ENCODE measurements at regions not wholly inside any gene's neighbourhood (a gene's known extent, or its start where the extent isn't known, plus 50 kb on each side); places are given as distances from the start of the nearest gene placed in this dataset.
"Not testable (repeated sequence)": the region's sequence is repeated elsewhere in the genome, so short reads cannot be mapped to it uniquely, and the experiment has no call there.

DNA sequence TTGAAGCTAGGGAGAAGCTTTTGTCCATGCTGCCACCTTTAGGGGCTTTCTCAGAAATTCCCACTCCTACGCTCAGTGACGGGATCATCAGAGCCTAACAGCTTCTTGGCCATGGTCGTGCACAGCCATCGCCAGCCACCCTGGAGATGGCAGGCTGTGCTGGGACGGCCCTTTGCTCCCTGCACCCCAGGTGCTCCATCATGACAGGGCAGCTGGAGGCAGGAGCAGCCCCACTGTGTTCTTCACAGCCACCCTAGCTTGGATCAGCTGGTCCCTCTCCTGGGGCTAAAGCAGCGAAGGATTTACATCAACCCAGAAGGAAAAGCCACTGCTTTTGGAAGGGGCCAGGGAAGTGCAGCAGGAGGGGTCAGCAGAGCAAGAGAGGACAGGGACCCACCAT lies 235.9 kb downstream of the LY86 start:
- TF ChIP-seq, protein P1, sequence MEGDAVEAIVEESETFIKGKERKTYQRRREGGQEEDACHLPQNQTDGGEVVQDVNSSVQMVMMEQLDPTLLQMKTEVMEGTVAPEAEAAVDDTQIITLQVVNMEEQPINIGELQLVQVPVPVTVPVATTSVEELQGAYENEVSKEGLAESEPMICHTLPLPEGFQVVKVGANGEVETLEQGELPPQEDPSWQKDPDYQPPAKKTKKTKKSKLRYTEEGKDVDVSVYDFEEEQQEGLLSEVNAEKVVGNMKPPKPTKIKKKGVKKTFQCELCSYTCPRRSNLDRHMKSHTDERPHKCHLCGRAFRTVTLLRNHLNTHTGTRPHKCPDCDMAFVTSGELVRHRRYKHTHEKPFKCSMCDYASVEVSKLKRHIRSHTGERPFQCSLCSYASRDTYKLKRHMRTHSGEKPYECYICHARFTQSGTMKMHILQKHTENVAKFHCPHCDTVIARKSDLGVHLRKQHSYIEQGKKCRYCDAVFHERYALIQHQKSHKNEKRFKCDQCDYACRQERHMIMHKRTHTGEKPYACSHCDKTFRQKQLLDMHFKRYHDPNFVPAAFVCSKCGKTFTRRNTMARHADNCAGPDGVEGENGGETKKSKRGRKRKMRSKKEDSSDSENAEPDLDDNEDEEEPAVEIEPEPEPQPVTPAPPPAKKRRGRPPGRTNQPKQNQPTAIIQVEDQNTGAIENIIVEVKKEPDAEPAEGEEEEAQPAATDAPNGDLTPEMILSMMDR (IDR thresholded peaks at IDR 0.05; ENCODE audit: insufficient read depth, low read depth, low read length), result no peak
- H3K4me3 ChIP-seq (ENCODE audit: low read depth, low read length), result no peak overlapping the region
- no peak for DNase-seq (ENCODE audit: low read depth)

GRCh38 chr6:6825193-6825784 lies 236.8 kb downstream of the LY86 start:
- no peak overlapping the region for H3K4me3 ChIP-seq (ENCODE audit: low read depth, low read length)
- DNase-seq (ENCODE audit: low read depth), result no peak
- TF ChIP-seq, protein P1 (IDR thresholded peaks at IDR 0.05; ENCODE audit: insufficient read depth, low read depth, low read length), result no peak

GRCh38 chr6:6826095-6826901 lies 237.8 kb downstream of the LY86 start:
- TF ChIP-seq, protein P1 (IDR thresholded peaks at IDR 0.05; ENCODE audit: insufficient read depth, low read depth, low read length), result no peak
- no peak overlapping the region for H3K4me3 ChIP-seq (ENCODE audit: low read depth, low read length)
- DNase-seq (ENCODE audit: low read depth), result no peak

- no peak for DNase-seq (ENCODE audit: low read depth)
- TF ChIP-seq, protein P1 (IDR thresholded peaks at IDR 0.05; ENCODE audit: insufficient read depth, low read depth, low read length), result no peak
- H3K4me3 ChIP-seq (ENCODE audit: low read depth, low read length), result no peak overlapping the region
These were observed 238.4 kb downstream of the LY86 start for GRCh38 chr6:6826961-6827360.

GRCh38 chr6:6829872-6830685 lies 241.6 kb downstream of the LY86 start:
- TF ChIP-seq, protein P1 (IDR thresholded peaks at IDR 0.05; ENCODE audit: insufficient read depth, low read depth, low read length), result no peak
- no peak overlapping the region for H3K4me3 ChIP-seq (ENCODE audit: low read depth, low read length)
- no peak for DNase-seq (ENCODE audit: low read depth)

GRCh38 chr6:6830686-6831063 lies 242.2 kb downstream of the LY86 start:
- not testable (repeated sequence) for DNase-seq (ENCODE audit: low read depth)

GRCh38 chr6:6832439-6832838 lies 243.9 kb downstream of the LY86 start:
- TF ChIP-seq, protein P1 (IDR thresholded peaks at IDR 0.05; ENCODE audit: insufficient read depth, low read depth, low read length), result no peak
- no peak for DNase-seq (ENCODE audit: low read depth)
- H3K4me3 ChIP-seq (ENCODE audit: low read depth, low read length), result no peak overlapping the region

More at GRCh38 chr6:6830686-6831063, 242.2 kb downstream of the LY86 start:
- H3K4me3 ChIP-seq (ENCODE audit: low read depth, low read length), result not testable (repeated sequence)

Measured in fibroblast of villous mesenchyme (primary cell).